ENCODE measurements at regions not wholly inside any gene's neighbourhood (a gene's known extent, or its start where the extent isn't known, plus 50 kb on each side); places are given as distances from the start of the nearest gene placed in this dataset.

- Histone ChIP-seq H3K4me1 (ENCODE audit: insufficient read depth) (no peaks in the 10 kb centered on the region), H3K36me3 (no peaks in the 10 kb centered on the region), H3K27ac (no peak overlapping the region), H3K4me3 (no peak overlapping the region), H3K27me3 (no peaks in the 10 kb centered on the region), H3K9me3 (no peaks in the 10 kb centered on the region)
- intact Hi-C loops (cut with DNase I) = no loop called here
- WGBS, 3 donors = 89 to 100% (median 90%) methylated on average over 1 of the region's 1 CpG
- no peak for DNase-seq
- no peak for TF ChIP-seq POLR2A (IDR thresholded peaks at IDR 0.05)
- TF ChIP-seq EP300 (IDR thresholded peaks at IDR 0.05) = no peak
- TF ChIP-seq, protein P1, sequence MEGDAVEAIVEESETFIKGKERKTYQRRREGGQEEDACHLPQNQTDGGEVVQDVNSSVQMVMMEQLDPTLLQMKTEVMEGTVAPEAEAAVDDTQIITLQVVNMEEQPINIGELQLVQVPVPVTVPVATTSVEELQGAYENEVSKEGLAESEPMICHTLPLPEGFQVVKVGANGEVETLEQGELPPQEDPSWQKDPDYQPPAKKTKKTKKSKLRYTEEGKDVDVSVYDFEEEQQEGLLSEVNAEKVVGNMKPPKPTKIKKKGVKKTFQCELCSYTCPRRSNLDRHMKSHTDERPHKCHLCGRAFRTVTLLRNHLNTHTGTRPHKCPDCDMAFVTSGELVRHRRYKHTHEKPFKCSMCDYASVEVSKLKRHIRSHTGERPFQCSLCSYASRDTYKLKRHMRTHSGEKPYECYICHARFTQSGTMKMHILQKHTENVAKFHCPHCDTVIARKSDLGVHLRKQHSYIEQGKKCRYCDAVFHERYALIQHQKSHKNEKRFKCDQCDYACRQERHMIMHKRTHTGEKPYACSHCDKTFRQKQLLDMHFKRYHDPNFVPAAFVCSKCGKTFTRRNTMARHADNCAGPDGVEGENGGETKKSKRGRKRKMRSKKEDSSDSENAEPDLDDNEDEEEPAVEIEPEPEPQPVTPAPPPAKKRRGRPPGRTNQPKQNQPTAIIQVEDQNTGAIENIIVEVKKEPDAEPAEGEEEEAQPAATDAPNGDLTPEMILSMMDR (IDR thresholded peaks at IDR 0.05) = no peak
Observed at GRCh38 chr12:89070603-89071002, 281.7 kb downstream of the DUSP6 start.

GRCh38 chr12:89069431-89069830 is 282.9 kb downstream of the DUSP6 start:
- H3K27ac ChIP-seq = no peak overlapping the region
- no peak for DNase-seq
- 50 to 55% (median 52%) methylated on average over 2 of the region's 2 CpGs for WGBS, 3 donors

DNA sequence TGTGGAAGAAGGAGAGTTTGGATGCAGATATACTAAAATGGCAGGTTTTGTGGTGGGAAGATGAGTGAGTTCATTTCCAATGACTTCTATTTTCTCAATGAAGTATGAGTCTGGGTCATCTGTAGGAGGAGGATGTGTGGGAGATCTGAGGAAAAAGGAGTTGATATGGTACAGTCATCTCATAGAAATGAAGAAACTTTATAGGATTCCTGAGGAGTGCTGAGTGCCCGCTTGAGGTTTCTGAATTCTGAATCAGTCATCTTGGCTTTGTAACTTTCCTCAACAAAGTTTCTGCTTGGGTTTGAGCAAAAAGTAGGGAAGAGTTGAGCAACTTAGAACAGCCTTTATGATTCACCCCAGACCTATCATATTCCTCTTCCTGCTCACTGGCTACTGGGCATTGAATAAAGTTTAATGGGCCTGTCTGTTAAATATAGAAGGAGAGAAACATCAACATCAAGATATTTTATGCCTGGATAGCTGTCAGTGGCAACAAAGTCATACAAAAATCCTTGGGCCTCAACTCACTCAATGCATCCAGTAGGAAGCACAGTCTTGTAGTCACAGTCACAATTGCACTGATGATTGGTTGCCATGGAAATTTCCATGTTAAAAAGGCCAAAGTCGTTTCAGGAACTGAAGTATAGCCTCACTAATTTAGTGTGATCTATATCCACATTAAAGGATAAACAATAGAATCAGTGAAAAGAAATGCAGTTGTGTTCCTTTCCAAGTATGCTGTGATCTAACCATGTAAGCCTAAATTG is 284.7 kb downstream of the DUSP6 start:
- WGBS, 3 donors = 49 to 65% (median 64%) methylated on average over 2 of the region's 2 CpGs
- H3K36me3 ChIP-seq = no peaks in the 10 kb centered on the region
- DNase-seq = no peak

More at GRCh38 chr12:89069431-89069830, 282.9 kb downstream of the DUSP6 start:
- Histone ChIP-seq H3K9me3 (no peaks in the 10 kb centered on the region), H3K27me3 (no peaks in the 10 kb centered on the region), H3K4me3 (no peak overlapping the region), H3K36me3 (no peaks in the 10 kb centered on the region), H3K4me1 (ENCODE audit: insufficient read depth) (no peaks in the 10 kb centered on the region)
- TF ChIP-seq, protein P1 (IDR thresholded peaks at IDR 0.05) = no peak
- TF ChIP-seq POLR2A (IDR thresholded peaks at IDR 0.05) = no peak
- intact Hi-C loops (cut with DNase I) = no loop called here

DNA sequence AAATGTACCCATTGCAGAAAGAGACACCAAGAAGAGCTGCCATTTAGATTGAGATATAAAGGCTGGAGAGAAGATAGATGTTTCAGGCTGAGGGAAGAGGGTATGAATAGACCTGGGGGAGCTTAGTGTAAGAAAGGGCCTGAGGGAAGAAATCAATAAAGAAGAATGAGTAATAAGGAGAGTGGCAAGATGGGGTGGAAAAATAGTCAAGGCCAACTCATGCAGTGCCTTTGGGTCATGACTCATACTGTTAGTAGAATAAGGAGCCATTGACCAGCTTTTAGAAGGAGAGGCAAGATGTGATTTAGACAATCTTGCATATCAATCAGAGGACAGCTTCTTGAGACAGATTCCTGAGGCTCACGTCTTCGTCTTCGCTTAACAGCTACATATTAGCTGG is 287.5 kb downstream of the DUSP6 start:
- 95 to 98% (median 96%) methylated on average over 3 of the region's 3 CpGs for WGBS, 3 donors
- no peaks in the 10 kb centered on the region for H3K9me3 ChIP-seq
- no peaks in the 10 kb centered on the region for H3K27me3 ChIP-seq
- no peak overlapping the region for H3K27ac ChIP-seq
- H3K36me3 ChIP-seq = no peaks in the 10 kb centered on the region
- DNase-seq = no peak
- TF ChIP-seq POLR2A (IDR thresholded peaks at IDR 0.05) (no peak), EP300 (IDR thresholded peaks at IDR 0.05) (no peak)
- TF ChIP-seq, protein P1 (IDR thresholded peaks at IDR 0.05) = no peak
- H3K4me3 ChIP-seq = no peak overlapping the region
- intact Hi-C loops (cut with DNase I) = no loop called here
- H3K4me1 ChIP-seq (ENCODE audit: insufficient read depth) = no peaks in the 10 kb centered on the region

More for the DNA sequence above, 284.7 kb downstream of the DUSP6 start:
- H3K4me1 ChIP-seq (ENCODE audit: insufficient read depth) = no peaks in the 10 kb centered on the region
- no peak overlapping the region for H3K27ac ChIP-seq
- TF ChIP-seq EP300 (IDR thresholded peaks at IDR 0.05) = no peak
- TF ChIP-seq POLR2A (IDR thresholded peaks at IDR 0.05) = no peak
- TF ChIP-seq, protein P1 (IDR thresholded peaks at IDR 0.05) = no peak
- H3K4me3 ChIP-seq = no peak overlapping the region
- intact Hi-C loops (cut with DNase I) = no loop called here
- H3K9me3 ChIP-seq = no peaks in the 10 kb centered on the region
- H3K27me3 ChIP-seq = no peaks in the 10 kb centered on the region

All from ovary (tissue), 7 donors.